T-helper 1 cell treated with Interleukin-12 subunit alpha and Interleukin-12 subunit beta and Interleukin-4 antibody, amounts not matched to agents 30 μg/mL and 1 μg/mL, for 36 hours (primary cell): ENCODE measurements at regions not wholly inside any gene's neighbourhood (a gene's known extent, or its start where the extent isn't known, plus 50 kb on each side); places are given as distances from the start of the nearest gene placed in this dataset.
"Not testable (repeated sequence)": the region's sequence is repeated elsewhere in the genome, so short reads cannot be mapped to it uniquely, and the experiment has no call there.

ENCODE experiments used
- H3K27ac Mint-ChIP-seq: one replicate; pipeline ENCODE4 v1.8.0; 2021; ENCODE audit warnings: mild to moderate bottlenecking, mixed read lengths
- H3K27me3 Mint-ChIP-seq: one replicate; pipeline ENCODE4 v1.8.0; 2021; ENCODE audit warnings: low read depth, mixed read lengths
- H3K36me3 Mint-ChIP-seq: one replicate; pipeline ENCODE4 v1.8.0; 2021; ENCODE audit warnings: low read depth, mixed read lengths
- H3K4me1 Mint-ChIP-seq: one replicate; pipeline ENCODE4 v1.8.0; 2021; ENCODE audit warnings: low read depth, mixed read lengths
- H3K4me3 Mint-ChIP-seq: one replicate; pipeline ENCODE4 v1.8.0; 2021; ENCODE audit warnings: mild to moderate bottlenecking, moderate library complexity, mixed read lengths
- H3K9me3 Mint-ChIP-seq: one replicate; pipeline ENCODE4 v1.8.0; 2021; ENCODE audit warnings: mixed read lengths

- no peak overlapping the region for H3K4me3 Mint-ChIP-seq
- H3K27ac Mint-ChIP-seq, result no peak overlapping the region
- H3K36me3 Mint-ChIP-seq, result no peaks in the 10 kb centered on the region
- no peaks in the 10 kb centered on the region for H3K4me1 Mint-ChIP-seq
- peaks cover 8% of the 10 kb centered on the region for H3K9me3 Mint-ChIP-seq
- no peaks in the 10 kb centered on the region for H3K27me3 Mint-ChIP-seq
Observed at GRCh38 chr14:87405563-87405962, 587.4 kb downstream of the GALC start.

GRCh38 chr14:87397499-87397898 lies 595.5 kb downstream of the GALC start:
- Mint-ChIP-seq H3K4me1 (no peaks in the 10 kb centered on the region), H3K9me3 (no peaks in the 10 kb centered on the region), H3K27me3 (no peaks in the 10 kb centered on the region), H3K4me3 (no peak overlapping the region), H3K27ac (no peak overlapping the region), H3K36me3 (no peaks in the 10 kb centered on the region)

GRCh38 chr14:87391066-87391465 lies 601.9 kb downstream of the GALC start:
- no peaks in the 10 kb centered on the region for H3K27me3 Mint-ChIP-seq
- H3K27ac Mint-ChIP-seq, result no peak overlapping the region

GRCh38 chr14:87388946-87389345 lies 604.0 kb downstream of the GALC start:
- Mint-ChIP-seq H3K27ac (no peak overlapping the region), H3K9me3 (peaks cover 7% of the 10 kb centered on the region), H3K27me3 (no peaks in the 10 kb centered on the region), H3K4me3 (no peak overlapping the region), H3K36me3 (no peaks in the 10 kb centered on the region), H3K4me1 (no peaks in the 10 kb centered on the region)

More at GRCh38 chr14:87391066-87391465, 601.9 kb downstream of the GALC start:
- no peak overlapping the region for H3K4me3 Mint-ChIP-seq
- H3K4me1 Mint-ChIP-seq, result no peaks in the 10 kb centered on the region
- peaks cover 5% of the 10 kb centered on the region for H3K9me3 Mint-ChIP-seq
- no peaks in the 10 kb centered on the region for H3K36me3 Mint-ChIP-seq

GRCh38 chr14:87387806-87388205 lies 605.2 kb downstream of the GALC start:
- Mint-ChIP-seq H3K27me3 (no peaks in the 10 kb centered on the region), H3K36me3 (no peaks in the 10 kb centered on the region), H3K27ac (no peak overlapping the region), H3K4me1 (no peaks in the 10 kb centered on the region), H3K4me3 (no peak overlapping the region), H3K9me3 (peaks cover 11% of the 10 kb centered on the region)

- no peak overlapping the region for H3K27ac Mint-ChIP-seq
- no peaks in the 10 kb centered on the region for H3K4me1 Mint-ChIP-seq
- no peak overlapping the region for H3K4me3 Mint-ChIP-seq
- H3K36me3 Mint-ChIP-seq, result no peaks in the 10 kb centered on the region
- H3K9me3 Mint-ChIP-seq, result peaks cover 14% of the 10 kb centered on the region
- H3K27me3 Mint-ChIP-seq, result no peaks in the 10 kb centered on the region
Observed at GRCh38 chr14:87386524-87386923, 606.5 kb downstream of the GALC start.

- H3K9me3 Mint-ChIP-seq, result peaks cover 9% of the 10 kb centered on the region
- no peak overlapping the region for H3K27ac Mint-ChIP-seq
- no peaks in the 10 kb centered on the region for H3K27me3 Mint-ChIP-seq
- no peaks in the 10 kb centered on the region for H3K36me3 Mint-ChIP-seq
- H3K4me1 Mint-ChIP-seq, result no peaks in the 10 kb centered on the region
- no peak overlapping the region for H3K4me3 Mint-ChIP-seq
Observed at GRCh38 chr14:87380054-87380453, 612.9 kb downstream of the GALC start.

GRCh38 chr14:87368751-87369150 lies 624.2 kb downstream of the GALC start:
- peaks cover 21% of the 10 kb centered on the region for H3K9me3 Mint-ChIP-seq
- no peak overlapping the region for H3K4me3 Mint-ChIP-seq
- no peak overlapping the region for H3K27ac Mint-ChIP-seq
- no peaks in the 10 kb centered on the region for H3K4me1 Mint-ChIP-seq
- H3K27me3 Mint-ChIP-seq, result no peaks in the 10 kb centered on the region
- H3K36me3 Mint-ChIP-seq, result no peaks in the 10 kb centered on the region

GRCh38 chr14:87360246-87360645 lies 632.7 kb downstream of the GALC start:
- not testable (repeated sequence) for H3K4me1 Mint-ChIP-seq, H3K9me3 Mint-ChIP-seq, H3K36me3 Mint-ChIP-seq, H3K27me3 Mint-ChIP-seq, H3K4me3 Mint-ChIP-seq, H3K27ac Mint-ChIP-seq

GRCh38 chr14:87351007-87351406 lies 642.0 kb downstream of the GALC start:
- Mint-ChIP-seq H3K4me1 (no peaks in the 10 kb centered on the region), H3K4me3 (no peak overlapping the region), H3K36me3 (no peaks in the 10 kb centered on the region), H3K27me3 (no peaks in the 10 kb centered on the region), H3K27ac (no peak overlapping the region), H3K9me3 (peaks cover 26% of the 10 kb centered on the region)

- Mint-ChIP-seq H3K4me3 (no peak overlapping the region), H3K27ac (no peak overlapping the region), H3K9me3 (peaks cover 26% of the 10 kb centered on the region)
Observed at GRCh38 chr14:87349921-87350320, 643.1 kb downstream of the GALC start.

GRCh38 chr14:87343652-87344051 lies 649.3 kb downstream of the GALC start:
- H3K36me3 Mint-ChIP-seq, result no peaks in the 10 kb centered on the region
- H3K4me1 Mint-ChIP-seq, result no peaks in the 10 kb centered on the region
- H3K27ac Mint-ChIP-seq, result no peak overlapping the region
- no peak overlapping the region for H3K4me3 Mint-ChIP-seq
- no peaks in the 10 kb centered on the region for H3K27me3 Mint-ChIP-seq
- peaks cover 26% of the 10 kb centered on the region for H3K9me3 Mint-ChIP-seq

More at GRCh38 chr14:87349921-87350320, 643.1 kb downstream of the GALC start:
- Mint-ChIP-seq H3K4me1 (no peaks in the 10 kb centered on the region), H3K36me3 (no peaks in the 10 kb centered on the region), H3K27me3 (no peaks in the 10 kb centered on the region)

GRCh38 chr14:87334997-87335685 lies 657.8 kb downstream of the GALC start:
- Mint-ChIP-seq H3K4me1 (no peaks in the 10 kb centered on the region), H3K27me3 (no peaks in the 10 kb centered on the region), H3K27ac (no peak overlapping the region), H3K9me3 (peaks cover 4% of the 10 kb centered on the region), H3K4me3 (no peak overlapping the region), H3K36me3 (no peaks in the 10 kb centered on the region)

- H3K4me3 Mint-ChIP-seq, result no peak overlapping the region
Observed at GRCh38 chr14:87331991-87332390, 661.0 kb downstream of the GALC start.

GRCh38 chr14:87325741-87326140 lies 667.2 kb downstream of the GALC start:
- H3K36me3 Mint-ChIP-seq, result no peaks in the 10 kb centered on the region
- no peak overlapping the region for H3K27ac Mint-ChIP-seq
- H3K4me1 Mint-ChIP-seq, result no peaks in the 10 kb centered on the region
- H3K9me3 Mint-ChIP-seq, result peaks cover 4% of the 10 kb centered on the region
- no peak overlapping the region for H3K4me3 Mint-ChIP-seq
- H3K27me3 Mint-ChIP-seq, result no peaks in the 10 kb centered on the region

More at GRCh38 chr14:87331991-87332390, 661.0 kb downstream of the GALC start:
- Mint-ChIP-seq H3K4me1 (no peaks in the 10 kb centered on the region), H3K27ac (no peak overlapping the region), H3K9me3 (peaks cover 4% of the 10 kb centered on the region), H3K36me3 (no peaks in the 10 kb centered on the region), H3K27me3 (no peaks in the 10 kb centered on the region)

- H3K27ac Mint-ChIP-seq, result no peak overlapping the region
- H3K27me3 Mint-ChIP-seq, result no peaks in the 10 kb centered on the region
- H3K4me3 Mint-ChIP-seq, result no peak overlapping the region
- peaks cover 5% of the 10 kb centered on the region for H3K9me3 Mint-ChIP-seq
- no peaks in the 10 kb centered on the region for H3K4me1 Mint-ChIP-seq
- H3K36me3 Mint-ChIP-seq, result no peaks in the 10 kb centered on the region
Observed at GRCh38 chr14:87323191-87323590, 669.8 kb downstream of the GALC start.
